ENCODE measurements at regions not wholly inside any gene's neighbourhood (a gene's known extent, or its start where the extent isn't known, plus 50 kb on each side); places are given as distances from the start of the nearest gene placed in this dataset.

- Histone ChIP-seq H2BK120ac (replicated peaks; ENCODE audit: low read depth, low read length) (no peak overlapping the region), H3K9ac (replicated peaks in 1 of 4; ENCODE audit: extremely low read depth in 1 of 4, low read depth in 3 of 4, low read length in 3 of 4) (no peak overlapping the region), H3K9me3 (ENCODE audit: insufficient read depth in 2 of 2, low read depth in 1 of 2, low read length in 1 of 2) (no peaks in the 10 kb centered on the region), H3K79me1 (ENCODE audit: low read depth, low read length) (no peaks in the 10 kb centered on the region), H2AK5ac (ENCODE audit: low read depth, low read length) (no peak overlapping the region), H3K27ac (ENCODE audit: low read depth, low read length) (no peak overlapping the region), H3K18ac (ENCODE audit: extremely low read depth, low read length) (no peak overlapping the region), H4K5ac (ENCODE audit: insufficient read length, low read depth, low read length) (no peak overlapping the region), H2BK20ac (ENCODE audit: low read length) (no peak overlapping the region), H3K23ac (ENCODE audit: insufficient read length) (no peak overlapping the region), H3K4me1 (replicated peaks in 1 of 4; ENCODE audit: control insufficient read depth in 3 of 4, insufficient read depth in 4 of 4, low read length in 3 of 4) (no peaks in the 10 kb centered on the region), H3K36me3 (ENCODE audit: control insufficient read depth in 2 of 4, insufficient read depth in 4 of 4, low read length in 3 of 4) (no peaks in the 10 kb centered on the region), H3K79me2 (ENCODE audit: control insufficient read depth in 1 of 2, insufficient read depth in 2 of 2, low read length in 2 of 2) (no peaks in the 10 kb centered on the region), H2AFZ (ENCODE audit: low read length) (no peak overlapping the region), H2BK15ac (ENCODE audit: low read length) (no peak overlapping the region), H3K4ac (replicated peaks; ENCODE audit: insufficient read length, low read depth, low read length) (no peak overlapping the region), H3K4me3 (ENCODE audit: extremely low read depth in 1 of 4, insufficient read depth in 2 of 4, low read depth in 3 of 4, low read length in 4 of 4) (no peak overlapping the region), H2BK5ac (ENCODE audit: low read depth, low read length) (no peak overlapping the region), H3K4me2 (ENCODE audit: insufficient read depth in 1 of 2, low read depth in 2 of 2, low read length in 2 of 2) (no peak overlapping the region), H3K27me3 (replicated peaks in 1 of 4; ENCODE audit: control insufficient read depth in 3 of 4, extremely low read depth in 1 of 4, insufficient read depth in 3 of 4, low read length in 3 of 4) (no peaks in the 10 kb centered on the region), H4K20me1 (replicated peaks in 1 of 2; ENCODE audit: control insufficient read depth in 1 of 2, insufficient read depth in 2 of 2, low read length in 2 of 2) (no peaks in the 10 kb centered on the region), H4K8ac (ENCODE audit: extremely low read depth, insufficient read depth, low read length) (no peak overlapping the region), H3K23me2 (ENCODE audit: low read depth, low read length) (no peaks in the 10 kb centered on the region), H4K91ac (replicated peaks; ENCODE audit: insufficient read length, low read length) (no peak overlapping the region), H3K56ac (replicated peaks; ENCODE audit: insufficient read length, low read depth, low read length) (no peak overlapping the region), H3K14ac (ENCODE audit: insufficient read length) (no peak overlapping the region), H2BK12ac (ENCODE audit: low read depth, low read length) (no peak overlapping the region)
- ChIA-PET POLR2A (ENCODE audit: partially characterized antibody) (no interaction called here), CTCF (ENCODE audit: partially characterized antibody) (no interaction called here)
- WGBS, 2 experiments (ENCODE audit: extremely low coverage in 1 of 2, insufficient coverage in 1 of 2, insufficient read length in 1 of 2, insufficient replicate concordance in 2 of 2, low coverage in 1 of 2, low lambda C conversion rate in 2 of 2, missing lambda C conversion rate in 1 of 2): 86% methylated on average over 5 of the region's 5 CpGs; no CpG with 5 or more reads in 1 of the 2 experiments
- FAIRE-seq (no peak), DNase-seq (ENCODE audit: low read depth in 1 of 2, low spot score in 2 of 2) (no peak)
- TF ChIP-seq RFX5 (IDR thresholded peaks at IDR 0.05; ENCODE audit: borderline replicate concordance, low read depth, low read length): no peak
- no peak for TF ChIP-seq ATF3 (IDR thresholded peaks at IDR 0.05; ENCODE audit: insufficient read depth, low read depth, low read length)
- no peak for TF ChIP-seq CTCF (IDR thresholded peaks at IDR 0.05; ENCODE audit: control extremely low read depth in 1 of 3, insufficient read depth in 1 of 3, low read depth in 1 of 3, low read length in 3 of 3)
- TF ChIP-seq RXRA (IDR thresholded peaks at IDR 0.05; ENCODE audit: insufficient read depth, low read depth, low read length): no peak
- no peak for TF ChIP-seq E2F6 (IDR thresholded peaks at IDR 0.05)
- TF ChIP-seq NANOG (IDR thresholded peaks at IDR 0.05; ENCODE audit: insufficient read depth, low read depth, low read length, poor library complexity, severe bottlenecking): no peak
- TF ChIP-seq POLR2A (IDR thresholded peaks at IDR 0.05; ENCODE audit: control extremely low read depth in 1 of 2, low read depth in 2 of 2, low read length in 2 of 2): no peak
- TF ChIP-seq KDM1A (IDR thresholded peaks at IDR 0.05; ENCODE audit: borderline replicate concordance, low read length): no peak
- TF ChIP-seq ZNF274 (IDR thresholded peaks at IDR 0.05; ENCODE audit: borderline replicate concordance, extremely low read depth, low read length): no peak
- TF ChIP-seq SRF (IDR thresholded peaks at IDR 0.05; ENCODE audit: low read depth, low read length): no peak
- TF ChIP-seq CHD2 (IDR thresholded peaks at IDR 0.05; ENCODE audit: low read length): no peak
- TF ChIP-seq SIX5 (IDR thresholded peaks at IDR 0.05; ENCODE audit: low read depth, low read length): no peak
Measured at GRCh38 chr7:53917637-53918036, 624.5 kb upstream of the VSTM2A start.

Measured in H1 (cell line).